H9 (cell line): ENCODE measurements at regions not wholly inside any gene's neighbourhood (a gene's known extent, or its start where the extent isn't known, plus 50 kb on each side); places are given as distances from the start of the nearest gene placed in this dataset.

Experiments used
- DNase-seq: peaks from one replicate; pipeline ENCODE4 v3.0.0-alpha.2; 2017
- H2AFZ ChIP-seq: one replicate; pipeline ENCODE4 v1.6.1; 2013; ENCODE audit warnings: mild to moderate bottlenecking, low read length, control low read depth, moderate library complexity
- H2AK5ac ChIP-seq: 2 replicates; pipeline ENCODE4 v1.6.1; 2013; ENCODE audit warnings: low read length, control low read depth, mixed read lengths; ENCODE audit not compliant: insufficient read length
- H2BK120ac ChIP-seq: one replicate; pipeline ENCODE4 v1.6.1; 2013; ENCODE audit warnings: low read depth, mild to moderate bottlenecking, low read length, control low read depth, inconsistent platforms; ENCODE audit not compliant: poor library complexity, severe bottlenecking
- H2BK12ac ChIP-seq: 2 replicates; pipeline ENCODE4 v1.6.1; 2013; ENCODE audit warnings: low read length, control low read depth, mixed read lengths, low read depth; ENCODE audit not compliant: insufficient read length
- H2BK15ac ChIP-seq: 2 replicates; pipeline ENCODE4 v1.6.1; 2013; ENCODE audit warnings: low read depth, low read length, control low read depth
- H2BK20ac ChIP-seq: one replicate; pipeline ENCODE4 v1.6.1; 2013; ENCODE audit warnings: low read depth, mild to moderate bottlenecking, low read length, control low read depth, inconsistent platforms; ENCODE audit not compliant: poor library complexity, severe bottlenecking
- H2BK5ac ChIP-seq: 2 replicates; pipeline ENCODE4 v1.6.1; 2013; ENCODE audit warnings: low read length, control low read depth, mixed read lengths; ENCODE audit not compliant: insufficient read length
- H3K14ac ChIP-seq: 2 replicates; pipeline ENCODE4 v1.6.1; 2013; ENCODE audit warnings: low read length, control low read depth; ENCODE audit not compliant: insufficient read depth
- H3K18ac ChIP-seq: 2 replicates; pipeline ENCODE4 v1.6.1; 2013; ENCODE audit warnings: low read depth, mild to moderate bottlenecking, mixed read lengths, low read length, control low read depth; ENCODE audit not compliant: insufficient read length
- H3K23ac ChIP-seq: 2 replicates; pipeline ENCODE4 v1.6.1; 2013; ENCODE audit warnings: low read length, control low read depth, mixed read lengths, low read depth; ENCODE audit not compliant: insufficient read length
- H3K23me2 ChIP-seq: 2 replicates; pipeline ENCODE4 v1.6.1; 2013; ENCODE audit warnings: low read depth, mild to moderate bottlenecking, mixed read lengths, low read length, control low read depth; ENCODE audit not compliant: insufficient read length, poor library complexity, severe bottlenecking
- H3K27ac ChIP-seq: 2 replicates; pipeline ENCODE4 v1.5.1; 2013; ENCODE audit warnings: low read length, control low read depth, mixed read lengths, low read depth; ENCODE audit not compliant: insufficient read length
- H3K27me3 ChIP-seq: 2 replicates; pipeline ENCODE4 v1.6.1; 2013; ENCODE audit warnings: low read length, control low read depth, inconsistent platforms; ENCODE audit not compliant: insufficient read depth
- H3K4ac ChIP-seq: 2 replicates; pipeline ENCODE4 v1.6.1; 2013; ENCODE audit warnings: low read depth, mild to moderate bottlenecking, control low read depth, inconsistent platforms, low read length, moderate library complexity
- H3K4me1 ChIP-seq: 2 replicates; pipeline ENCODE4 v1.6.1; 2013; ENCODE audit warnings: low read length, control low read depth, inconsistent platforms; ENCODE audit not compliant: insufficient read depth
- H3K4me2 ChIP-seq: 2 replicates; pipeline ENCODE4 v1.6.1; 2013; ENCODE audit warnings: low read length, control low read depth, mixed read lengths; ENCODE audit not compliant: insufficient read length, insufficient read depth
- H3K56ac ChIP-seq: 2 replicates; pipeline ENCODE4 v1.6.1; 2013; ENCODE audit warnings: low read depth, mild to moderate bottlenecking, mixed read lengths, low read length, control low read depth; ENCODE audit not compliant: insufficient read length
- H3K79me1 ChIP-seq: 2 replicates; pipeline ENCODE4 v1.6.1; 2013; ENCODE audit warnings: low read depth, mild to moderate bottlenecking, moderate library complexity, low read length, control low read depth, inconsistent platforms; ENCODE audit not compliant: insufficient read depth, poor library complexity, severe bottlenecking
- H3K79me2 ChIP-seq: 2 replicates; pipeline ENCODE4 v1.6.1; 2013; ENCODE audit warnings: low read length, control low read depth, inconsistent platforms; ENCODE audit not compliant: insufficient read depth
- H3K9ac ChIP-seq: 2 replicates; pipeline ENCODE4 v1.6.1; 2013; ENCODE audit warnings: low read length, control low read depth, mixed read lengths; ENCODE audit not compliant: insufficient read length; ENCODE audit errors: extremely low read depth
- H3K9me3 ChIP-seq: one replicate; pipeline ENCODE4 v1.6.1; 2013; ENCODE audit warnings: low read depth, low read length, inconsistent platforms; ENCODE audit not compliant: control insufficient read depth
- H3T11ph ChIP-seq: one replicate; pipeline ENCODE4 v1.6.1; 2013; ENCODE audit warnings: mild to moderate bottlenecking, low read length, control low read depth, inconsistent platforms
- H4K20me1 ChIP-seq: one replicate; pipeline ENCODE4 v1.6.1; 2013; ENCODE audit not compliant: control insufficient read depth, insufficient read length, insufficient read depth
- H4K5ac ChIP-seq: 2 replicates; pipeline ENCODE4 v1.6.1; 2013; ENCODE audit warnings: low read depth, mild to moderate bottlenecking, mixed read lengths, low read length, control low read depth; ENCODE audit not compliant: insufficient read length
- H4K8ac ChIP-seq: replicated peaks from 2 replicates; pipeline ENCODE4 v1.6.1; 2013; ENCODE audit warnings: low read length, control low read depth, mixed read lengths, low read depth; ENCODE audit not compliant: insufficient read length
- H4K91ac ChIP-seq: 2 replicates; pipeline ENCODE4 v1.6.1; 2013; ENCODE audit warnings: low read depth, mild to moderate bottlenecking, moderate library complexity, mixed read lengths, low read length, control low read depth; ENCODE audit not compliant: insufficient read length
- H3K27ac Mint-ChIP-seq, 3 experiments: 2 replicates in 2 of 3; 3 replicates in 1 of 3; pipeline ENCODE4 v1.8.0; 2020 to 2021; ENCODE audit warnings: mixed read lengths in 3 of 3, mild to moderate bottlenecking in 1 of 3, moderate library complexity in 1 of 3
- H3K27me3 Mint-ChIP-seq: 2 replicates; pipeline ENCODE4 v1.8.0; 2021; ENCODE audit warnings: low read depth, mild to moderate bottlenecking, moderate library complexity, mixed read lengths
- H3K36me3 Mint-ChIP-seq, 3 experiments: 2 replicates in 2 of 3; 3 replicates in 1 of 3; pipeline ENCODE4 v1.8.0; 2020 to 2021; ENCODE audit warnings: low read depth in 3 of 3, mixed read lengths in 3 of 3; ENCODE audit not compliant: insufficient read depth in 1 of 3
- H3K4me1 Mint-ChIP-seq, 2 experiments: 2 replicates each; pipeline ENCODE4 v1.8.0; 2020; ENCODE audit warnings: mixed read lengths in 2 of 2
- H3K4me3 Mint-ChIP-seq, 2 experiments: 2 replicates in 1 of 2; 3 replicates in 1 of 2; pipeline ENCODE4 v1.8.0; 2020 to 2021; ENCODE audit warnings: mild to moderate bottlenecking in 2 of 2, mixed read lengths in 2 of 2, moderate library complexity in 1 of 2
- H3K9me3 Mint-ChIP-seq, 2 experiments: 2 replicates in 1 of 2; 3 replicates in 1 of 2; pipeline ENCODE4 v1.8.0; 2020; ENCODE audit warnings: mild to moderate bottlenecking in 2 of 2, mixed read lengths in 2 of 2, moderate library complexity in 1 of 2
- CTCF ChIP-seq: fragments of 200-600 bp; sonication (generic); conservative IDR thresholded peaks from 3 replicates; pipeline ENCODE4 v1.8.0; 2021; ENCODE audit warnings: antibody characterized with exemption, mild to moderate bottlenecking
- WGBS: extraction: QIAGEN DNeasy Blood & Tissue Kit; methylation state at CpG from one replicate; pipeline ENCODE4 v1.1.7; 2013; ENCODE audit warnings: missing lambda C conversion rate, low lambda C conversion rate, mixed read lengths; ENCODE audit not compliant: insufficient read length; ENCODE audit errors: extremely low coverage; 5-methylcytosine and 5-hydroxymethylcytosine counted together

GRCh38 chr1:143689781-143690180 is 282.0 kb downstream of the FAM72C start:
- Histone ChIP-seq H3K27me3 (no peaks in the 10 kb centered on the region), H3K14ac (no peak overlapping the region), H4K8ac (no peak overlapping the region), H3K9me3 (peaks cover 58% of the 10 kb centered on the region), H3K23me2 (no peaks in the 10 kb centered on the region), H2AK5ac (no peak overlapping the region), H3K79me1 (no peaks in the 10 kb centered on the region), H2BK120ac (no peak overlapping the region), H2AFZ (no peak overlapping the region), H4K91ac (no peak overlapping the region), H3K27ac (no peak overlapping the region), H2BK15ac (no peak overlapping the region), H4K20me1 (no peaks in the 10 kb centered on the region), H2BK5ac (no peak overlapping the region), H3K79me2 (no peaks in the 10 kb centered on the region), H2BK20ac (no peak overlapping the region), H3K4ac (no peak overlapping the region), H3K4me2 (no peak overlapping the region), H3K23ac (no peak overlapping the region), H3K9ac (no peak overlapping the region), H2BK12ac (no peak overlapping the region), H3T11ph (no peak overlapping the region), H4K5ac (no peak overlapping the region), H3K18ac (no peak overlapping the region), H3K56ac (no peak overlapping the region), H3K4me1 (no peaks in the 10 kb centered on the region)
- WGBS, result no CpG with 5 or more reads among the region's 4 CpGs
- Mint-ChIP-seq H3K9me3 (peaks cover 94 to 95% of the 10 kb centered on the region in 2 experiments), H3K4me3 (no peak overlapping the region), H3K4me1 (no peaks in the 10 kb centered on the region), H3K36me3 (peaks cover 4 to 42% (median 11%) of the 10 kb centered on the region in 3 experiments; a peak in 6 of 7 replicates), H3K27me3 (peaks cover 2% of the 10 kb centered on the region), H3K27ac (no peak overlapping the region)
- no peak for DNase-seq
- no peak for TF ChIP-seq CTCF
